ENCODE measurements at regions not wholly inside any gene's neighbourhood (a gene's known extent, or its start where the extent isn't known, plus 50 kb on each side); places are given as distances from the start of the nearest gene placed in this dataset.

GRCh38 chr20:57897156-57897874, 187.5 kb upstream of the PMEPA1 start:
- no peaks in the 10 kb centered on the region for H3K27me3 ChIP-seq
- TF ChIP-seq POLR2A (IDR thresholded peaks at IDR 0.05) (no peak), CTCF (IDR thresholded peaks at IDR 0.05) (no peak)
- no peak for DNase-seq
- H3K27ac ChIP-seq: no peak overlapping the region
- no peaks in the 10 kb centered on the region for H3K9me3 ChIP-seq
- intact Hi-C loops (cut with DNase I; ENCODE audit: low total_unique reads): no loop called here
- H3K4me3 ChIP-seq: no peak overlapping the region
- no peaks in the 10 kb centered on the region for H3K36me3 ChIP-seq
- no peaks in the 10 kb centered on the region for H3K4me1 ChIP-seq

- Histone ChIP-seq H3K9me3 (no peaks in the 10 kb centered on the region), H3K4me3 (no peak overlapping the region), H3K27ac (no peak overlapping the region), H3K27me3 (no peaks in the 10 kb centered on the region), H3K4me1 (no peaks in the 10 kb centered on the region), H3K36me3 (no peaks in the 10 kb centered on the region)
- intact Hi-C loops (cut with DNase I; ENCODE audit: low total_unique reads): no loop called here
- DNase-seq: no peak
- TF ChIP-seq POLR2A (IDR thresholded peaks at IDR 0.05): no peak
- no peak for TF ChIP-seq CTCF (IDR thresholded peaks at IDR 0.05)
These were observed 186.7 kb upstream of the PMEPA1 start for GRCh38 chr20:57896563-57896962.

GRCh38 chr20:57896017-57896416, 186.2 kb upstream of the PMEPA1 start:
- no peaks in the 10 kb centered on the region for H3K27me3 ChIP-seq
- H3K9me3 ChIP-seq: no peaks in the 10 kb centered on the region
- no peaks in the 10 kb centered on the region for H3K36me3 ChIP-seq
- H3K4me3 ChIP-seq: no peak overlapping the region
- intact Hi-C loops (cut with DNase I; ENCODE audit: low total_unique reads): no loop called here
- no peak for TF ChIP-seq POLR2A (IDR thresholded peaks at IDR 0.05)
- TF ChIP-seq CTCF (IDR thresholded peaks at IDR 0.05): no peak
- no peak overlapping the region for H3K27ac ChIP-seq
- no peaks in the 10 kb centered on the region for H3K4me1 ChIP-seq
- no peak for DNase-seq

- H3K4me1 ChIP-seq: no peaks in the 10 kb centered on the region
- intact Hi-C loops (cut with DNase I; ENCODE audit: low total_unique reads): no loop called here
- no peak for TF ChIP-seq POLR2A (IDR thresholded peaks at IDR 0.05)
- TF ChIP-seq CTCF (IDR thresholded peaks at IDR 0.05): no peak
- H3K9me3 ChIP-seq: no peaks in the 10 kb centered on the region
- H3K27ac ChIP-seq: no peak overlapping the region
- no peak overlapping the region for H3K4me3 ChIP-seq
- no peak for DNase-seq
- no peaks in the 10 kb centered on the region for H3K36me3 ChIP-seq
- no peaks in the 10 kb centered on the region for H3K27me3 ChIP-seq
These were observed 185.5 kb upstream of the PMEPA1 start for GRCh38 chr20:57895161-57895855.

GRCh38 chr20:57894522-57894921, 184.7 kb upstream of the PMEPA1 start:
- no peak overlapping the region for H3K27ac ChIP-seq
- H3K4me1 ChIP-seq: no peaks in the 10 kb centered on the region
- no peak overlapping the region for H3K4me3 ChIP-seq
- intact Hi-C loops (cut with DNase I; ENCODE audit: low total_unique reads): no loop called here
- no peaks in the 10 kb centered on the region for H3K36me3 ChIP-seq
- no peaks in the 10 kb centered on the region for H3K27me3 ChIP-seq
- no peak for DNase-seq
- no peak for TF ChIP-seq POLR2A (IDR thresholded peaks at IDR 0.05)
- no peak for TF ChIP-seq CTCF (IDR thresholded peaks at IDR 0.05)
- H3K9me3 ChIP-seq: no peaks in the 10 kb centered on the region

All from uterus (tissue), 3 donors.